Femur (tissue), 1 donor: ENCODE measurements at regions not wholly inside any gene's neighbourhood (a gene's known extent, or its start where the extent isn't known, plus 50 kb on each side); places are given as distances from the start of the nearest gene placed in this dataset.
A peak's percentile ranks its signal among the peaks of the same experiment; 100 is the strongest.

Experiments
- DNase-seq: peaks from one replicate; pipeline ENCODE4 v3.0.0-alpha.2; 2017

- no peak for DNase-seq
Measured at GRCh38 chr18:25805939-25806338, 284.5 kb downstream of the SS18 start.

- DNase-seq, result no peak
Measured at GRCh38 chr18:25805323-25805722, 285.1 kb downstream of the SS18 start.

GRCh38 chr18:25799231-25799630 is 291.2 kb downstream of the SS18 start:
- no peak for DNase-seq

- DNase-seq, result peak; percentile 35
Measured at GRCh38 chr18:25798046-25798445, 292.4 kb downstream of the SS18 start.

GRCh38 chr18:25795213-25795612 is 295.2 kb downstream of the SS18 start:
- DNase-seq, result peak; percentile 57

- DNase-seq, result no peak
Measured at GRCh38 chr18:25787276-25787675, 303.1 kb downstream of the SS18 start.

- no peak for DNase-seq
Measured at GRCh38 chr18:25786758-25787157, 303.7 kb downstream of the SS18 start.

GRCh38 chr18:25780105-25780504 is 310.3 kb downstream of the SS18 start:
- no peak for DNase-seq

GRCh38 chr18:25771796-25772195 is 318.6 kb downstream of the SS18 start:
- DNase-seq, result no peak

GRCh38 chr18:25764777-25765176 is 325.6 kb downstream of the SS18 start:
- no peak for DNase-seq

- DNase-seq, result no peak
Measured at GRCh38 chr18:25759111-25759510, 331.3 kb downstream of the SS18 start.

- peak; percentile 34 for DNase-seq
Measured at GRCh38 chr18:25743646-25744151, 346.7 kb downstream of the SS18 start.

GRCh38 chr18:25739376-25739775 is 351.0 kb downstream of the SS18 start:
- DNase-seq, result no peak

GRCh38 chr18:25737710-25738311 is 352.6 kb downstream of the SS18 start:
- DNase-seq, result peak; percentile 70

- DNase-seq, result no peak
Measured at GRCh38 chr18:25736516-25736915, 353.9 kb downstream of the SS18 start.

GRCh38 chr18:25735459-25735858 is 355.0 kb downstream of the SS18 start:
- peak; percentile 29 for DNase-seq

- no peak for DNase-seq
Measured at GRCh38 chr18:25734336-25734735, 356.1 kb downstream of the SS18 start.

GRCh38 chr18:25732862-25733261 is 357.6 kb downstream of the SS18 start:
- no peak for DNase-seq

- no peak for DNase-seq
Measured at GRCh38 chr18:25729072-25729471, 361.3 kb downstream of the SS18 start.

GRCh38 chr18:25727281-25727985 is 363.0 kb downstream of the SS18 start:
- DNase-seq, result no peak

GRCh38 chr18:25726298-25726697 is 364.1 kb downstream of the SS18 start:
- DNase-seq, result peak; percentile 27

- no peak for DNase-seq
Measured at GRCh38 chr18:25725501-25725900, 364.9 kb downstream of the SS18 start.

- no peak for DNase-seq
Measured at GRCh38 chr18:25724997-25725396, 365.4 kb downstream of the SS18 start.

- no peak for DNase-seq
Measured at GRCh38 chr18:25724121-25724520, 366.3 kb downstream of the SS18 start.

- no peak for DNase-seq
Measured at GRCh38 chr18:25713103-25713502, 361.1 kb upstream of the ZNF521 start.
